Right renal pelvis (tissue), 4 donors: ENCODE measurements at regions not wholly inside any gene's neighbourhood (a gene's known extent, or its start where the extent isn't known, plus 50 kb on each side); places are given as distances from the start of the nearest gene placed in this dataset.
"Not testable (repeated sequence)": the region's sequence is repeated elsewhere in the genome, so short reads cannot be mapped to it uniquely, and the experiment has no call there.

Experiments used
- DNase-seq, 4 donors: peaks; one replicate each; pipeline ENCODE4 v3.0.0-alpha.2; 2013; ENCODE audit warnings: low read depth in 4 of 4, low spot score in 3 of 4, missing footprints in 1 of 4

DNA sequence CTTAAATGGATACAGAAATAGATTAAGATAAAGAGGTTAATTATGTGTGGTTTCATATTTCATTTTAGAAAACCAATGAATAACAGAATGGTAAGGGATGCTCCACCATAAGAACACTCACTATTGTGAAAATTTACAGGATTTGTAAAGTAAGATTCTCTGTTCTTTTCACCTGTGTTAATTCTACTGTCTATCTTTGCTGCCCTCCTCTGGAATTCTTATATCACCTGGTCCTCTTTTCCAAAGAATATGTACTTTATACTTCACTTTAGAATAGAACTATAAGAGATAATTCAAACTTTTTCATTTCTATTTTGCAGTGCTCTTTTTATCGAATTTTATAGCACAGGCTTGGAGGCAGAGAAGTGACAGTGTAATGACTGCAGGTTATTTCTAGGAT is 213.4 kb downstream of the LURAP1L start:
- no peak for DNase-seq

DNA sequence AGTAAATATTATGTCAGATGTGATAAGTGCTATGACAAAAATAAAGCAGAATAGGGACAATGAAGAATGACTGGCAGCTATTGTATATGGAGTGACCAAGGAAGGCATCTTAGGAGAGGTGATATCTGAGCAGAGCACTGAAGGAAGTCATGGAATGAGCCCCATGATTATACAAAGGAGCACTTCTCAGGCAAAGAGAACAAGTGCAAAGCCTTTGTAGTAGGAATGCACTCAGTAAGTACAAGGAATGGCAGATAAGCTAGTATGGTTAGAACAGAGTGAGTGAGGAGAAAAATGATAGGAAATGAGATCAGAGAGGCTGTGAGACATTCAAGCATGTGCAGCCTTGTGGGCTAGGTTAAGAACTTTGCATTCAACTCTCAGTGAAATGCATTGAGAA is 214.8 kb downstream of the LURAP1L start:
- no peak for DNase-seq

DNA sequence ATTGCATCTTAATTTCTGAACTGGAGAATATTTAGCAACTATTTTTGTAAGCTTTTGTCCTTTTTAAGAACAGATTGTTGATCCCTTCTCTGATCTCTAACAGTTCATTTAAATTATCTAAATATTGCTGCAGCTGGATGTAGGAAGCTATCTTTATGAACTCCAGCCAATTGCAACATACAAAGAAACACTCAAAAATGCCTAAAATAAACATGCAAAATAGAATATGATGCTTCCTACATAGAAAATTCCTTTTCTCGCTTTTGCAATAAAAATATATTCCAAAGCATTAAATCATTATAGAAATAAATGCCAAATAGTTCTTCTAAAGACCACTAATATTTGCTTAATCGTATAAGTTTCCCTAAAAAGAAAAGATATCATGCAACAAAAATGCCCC is 218.6 kb downstream of the LURAP1L start:
- no peak for DNase-seq

DNA sequence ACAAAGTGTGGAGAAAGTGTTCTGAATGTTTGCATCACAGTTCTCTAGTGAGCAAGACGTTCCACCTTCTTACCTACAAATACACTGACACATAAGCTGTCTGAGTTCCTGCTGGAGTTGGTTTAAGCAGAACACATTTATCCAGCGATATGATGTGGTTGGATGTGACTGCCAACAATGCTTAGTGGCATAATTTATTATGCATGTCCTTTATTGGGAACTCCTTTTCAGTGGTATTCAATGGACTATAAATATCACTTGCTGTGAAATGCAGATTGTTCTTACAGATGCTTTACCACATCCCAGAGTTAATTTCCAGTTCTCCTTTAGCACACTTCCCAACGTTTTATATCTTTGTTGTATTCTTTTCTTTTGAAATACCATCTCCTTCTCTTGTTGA is 222.2 kb downstream of the LURAP1L start:
- no peak for DNase-seq

DNA sequence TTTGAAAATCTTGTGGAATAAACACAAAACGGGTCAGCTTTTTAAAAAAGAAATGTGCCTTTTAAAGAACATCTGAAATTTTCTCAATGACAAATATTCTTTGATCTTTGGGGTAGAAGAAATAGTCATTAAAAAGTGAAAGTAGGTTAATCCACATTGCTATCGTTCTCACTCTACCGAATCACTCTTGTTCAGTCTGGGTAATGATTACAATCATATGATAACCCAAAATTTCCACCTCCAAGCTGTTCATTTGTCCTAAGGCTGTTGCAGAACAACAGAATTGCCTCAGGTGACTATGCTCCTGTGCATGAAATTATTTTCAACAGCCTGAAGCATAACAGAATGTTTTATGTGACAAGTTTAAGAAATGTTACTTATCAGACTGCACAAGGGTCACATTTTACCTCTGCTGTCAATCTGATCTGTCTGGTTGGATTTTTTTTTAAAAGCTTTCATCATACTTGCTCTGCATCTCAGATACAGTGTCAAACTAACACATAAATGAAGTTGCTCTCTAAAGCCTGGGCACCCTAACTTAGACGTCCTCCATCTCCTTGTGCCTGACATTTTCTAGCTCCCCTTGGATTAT is 227.3 kb downstream of the LURAP1L start:
- no peak for DNase-seq

DNA sequence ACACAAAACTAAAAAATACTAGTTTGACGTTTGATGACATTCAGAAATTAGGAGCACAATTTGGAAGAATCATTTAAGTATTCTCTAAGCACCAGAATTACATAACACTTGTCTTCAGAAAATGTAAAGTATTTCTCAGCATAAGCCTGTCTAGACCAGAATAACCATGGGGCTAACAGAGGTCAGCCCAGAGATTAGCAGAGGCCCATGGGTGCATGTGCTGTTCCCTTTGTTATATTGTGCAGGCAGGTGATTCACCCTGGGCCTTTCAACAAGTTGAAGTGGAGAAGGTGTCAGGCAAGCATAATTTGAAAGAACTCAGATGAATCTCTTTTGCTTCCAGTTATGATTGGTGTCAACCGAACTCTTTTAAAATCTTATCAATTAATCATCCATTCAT is 227.9 kb downstream of the LURAP1L start:
- no peak for DNase-seq

DNA sequence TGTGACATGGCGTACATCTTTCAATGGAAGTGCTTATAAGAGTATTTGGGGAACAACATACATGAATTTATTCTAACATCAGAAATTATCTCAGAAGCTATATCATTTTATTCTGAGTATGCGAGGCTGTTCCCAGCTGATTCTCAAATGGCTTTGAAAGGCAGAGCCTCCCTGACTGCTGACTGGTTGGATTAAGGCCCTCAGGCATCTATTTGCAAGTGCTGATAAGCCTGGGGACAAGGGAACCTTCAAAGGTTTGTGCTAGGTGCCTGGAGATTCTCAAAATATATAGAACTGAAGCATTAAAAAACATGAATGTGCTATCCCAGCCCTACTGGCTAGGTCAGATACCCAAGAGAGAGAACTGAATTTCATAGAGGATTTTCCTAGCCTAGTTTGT is 235.1 kb downstream of the LURAP1L start:
- DNase-seq, result no peak

DNA sequence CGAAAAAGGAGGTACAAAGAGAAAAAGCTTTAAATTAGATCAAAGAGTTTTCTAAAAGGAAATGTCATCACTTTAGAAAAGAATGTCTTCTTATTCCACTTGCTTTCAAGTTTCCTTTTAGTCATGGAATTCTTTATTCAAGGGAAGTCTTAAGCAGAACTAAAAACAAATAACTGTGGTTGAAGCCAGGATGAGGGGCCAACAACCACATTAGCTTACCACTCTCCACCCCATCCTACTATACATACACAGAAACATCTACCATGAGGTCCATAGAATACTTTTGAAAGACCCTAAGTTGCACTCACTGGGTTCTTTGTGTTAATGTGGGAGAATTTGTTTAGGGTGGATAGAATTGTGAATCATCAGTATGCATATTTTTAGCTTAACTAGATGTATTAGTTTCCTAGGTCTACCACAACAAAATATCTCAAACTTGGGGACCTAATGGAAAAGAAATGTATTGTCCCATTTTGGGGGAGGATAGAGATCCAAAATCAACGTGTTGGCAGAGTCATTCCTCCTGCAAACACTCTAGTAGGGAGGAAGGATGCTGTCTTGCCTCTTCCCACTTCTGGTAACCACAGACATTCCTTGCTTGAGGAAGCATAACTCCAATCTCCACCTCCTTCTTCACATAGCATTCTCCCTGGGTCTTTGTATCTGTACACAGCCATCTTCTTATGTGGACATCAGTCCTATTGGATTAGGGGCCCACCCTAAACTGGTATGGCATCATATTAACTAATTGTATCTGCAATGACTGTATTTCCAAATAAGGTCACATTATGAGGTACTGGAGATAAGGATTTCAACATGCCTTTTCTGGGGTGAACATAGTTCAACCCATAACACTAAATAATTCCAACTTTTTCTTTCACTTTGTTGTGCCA is 239.4 kb downstream of the LURAP1L start:
- DNase-seq, result no peak

DNA sequence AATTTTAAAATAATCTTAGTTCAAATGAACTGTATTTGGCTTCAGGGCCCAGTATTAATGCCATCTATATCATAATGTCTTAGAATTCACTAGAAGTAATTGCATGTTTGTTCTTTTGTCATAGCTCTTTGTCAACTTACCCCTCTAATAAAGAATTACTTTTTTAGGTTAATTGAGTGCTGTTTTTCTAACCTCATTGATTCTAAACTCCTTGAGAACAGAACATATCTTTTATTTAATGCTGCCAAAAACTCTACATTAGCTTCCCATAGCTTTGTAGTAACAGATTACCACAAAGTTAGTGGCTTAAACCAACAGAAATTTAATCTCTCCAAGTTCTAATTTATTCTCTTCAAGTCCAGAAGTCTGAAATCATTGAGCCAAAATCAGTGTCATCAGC is 242.4 kb downstream of the LURAP1L start:
- no peak for DNase-seq

DNA sequence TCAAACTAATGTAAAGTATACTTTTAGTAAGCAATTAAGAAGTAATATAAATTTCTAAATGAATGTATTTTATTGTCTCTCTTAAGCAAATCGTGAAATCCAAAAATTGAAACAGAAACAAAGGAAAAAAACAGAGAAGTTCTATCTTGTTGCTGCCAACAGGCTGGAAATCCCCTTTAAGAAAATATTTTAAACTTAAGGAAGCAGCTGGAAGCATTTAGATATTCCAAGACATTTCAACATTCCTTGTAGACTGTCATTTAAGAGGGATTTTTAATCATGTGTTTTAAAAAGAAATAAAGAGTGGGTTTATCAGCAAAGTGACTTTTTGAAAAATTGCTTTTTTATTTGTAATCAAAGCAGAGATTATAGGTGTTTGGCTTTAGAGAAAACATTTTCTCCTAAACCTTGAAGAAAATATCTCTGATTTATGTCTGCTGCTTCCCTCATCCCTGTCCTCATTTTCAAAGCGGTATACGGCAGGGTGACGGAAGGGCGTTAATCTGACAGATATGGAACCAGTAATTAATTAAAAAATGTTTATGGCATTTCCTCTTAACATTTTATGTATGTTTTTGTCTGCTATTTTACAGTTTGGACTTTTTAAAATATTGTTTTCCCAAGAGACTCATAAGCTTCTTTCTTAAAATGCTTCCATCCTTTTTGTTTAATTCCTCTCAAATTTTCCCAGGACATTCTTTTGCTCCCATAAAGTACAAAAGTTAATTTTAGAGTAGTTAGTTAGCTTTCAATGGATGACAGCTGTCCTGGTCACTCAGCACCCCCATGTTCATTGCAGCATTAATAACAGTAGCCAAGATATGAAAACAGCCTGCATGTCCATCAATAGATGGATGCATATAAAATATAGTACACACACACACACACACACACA is 245.6 kb downstream of the LURAP1L start:
- DNase-seq, result peak in 2 of 4 donors; percentile 20 to 34

DNA sequence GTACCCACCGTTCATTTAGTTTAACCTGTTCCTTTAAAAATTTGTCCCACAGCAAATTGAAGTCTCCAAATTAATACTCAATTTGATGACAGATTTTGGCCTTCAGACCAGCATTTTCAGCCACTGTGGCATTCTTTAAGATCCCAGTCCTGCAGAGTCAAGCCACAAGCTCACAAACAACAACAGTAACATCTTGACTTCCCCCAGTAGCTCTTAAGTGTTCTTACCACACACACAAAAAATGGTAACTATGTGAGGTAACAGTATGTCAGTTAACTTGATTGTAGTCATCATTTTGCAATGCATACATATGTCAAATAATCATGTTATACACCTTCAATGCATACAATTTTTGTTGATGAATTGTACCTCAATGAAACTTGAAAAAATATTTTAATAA is 247.9 kb downstream of the LURAP1L start:
- no peak for DNase-seq

DNA sequence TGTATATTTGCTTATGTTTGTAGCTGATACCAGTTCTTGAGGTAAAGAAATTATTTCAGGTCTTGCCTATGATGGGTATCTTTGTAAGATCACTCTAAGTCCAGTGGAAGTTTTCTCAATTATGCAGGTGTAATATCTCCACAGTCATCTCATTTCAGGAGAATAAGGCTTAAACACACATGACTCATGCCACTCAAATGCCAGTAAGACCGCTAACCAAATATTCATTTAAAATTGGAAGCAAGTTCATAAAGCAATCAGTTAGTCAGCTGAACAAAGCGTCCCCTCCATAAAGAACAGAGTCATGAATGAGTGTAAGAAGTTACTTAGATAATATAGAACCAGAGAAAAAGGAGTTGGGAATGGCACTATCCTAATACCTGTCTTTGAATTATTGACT is 248.7 kb downstream of the LURAP1L start:
- no peak for DNase-seq

DNA sequence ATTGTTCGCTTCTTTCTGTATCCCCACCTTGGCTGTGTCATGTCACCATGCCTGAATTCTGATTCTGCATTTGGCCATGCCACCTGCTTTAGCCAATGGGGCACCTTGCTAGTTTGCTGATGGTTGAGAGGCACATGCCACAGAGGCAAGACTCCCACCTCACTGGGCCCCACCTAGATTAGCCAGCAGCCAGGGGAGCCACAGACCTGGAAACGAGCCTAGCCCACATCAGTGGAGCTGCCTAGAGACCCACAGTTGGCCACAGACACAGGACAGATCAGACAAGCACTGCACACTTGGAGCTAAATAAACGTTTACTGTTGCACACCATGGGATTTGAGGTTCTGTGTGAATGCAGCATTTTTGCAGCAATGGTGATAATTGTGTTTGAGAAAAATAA is 252.1 kb downstream of the LURAP1L start:
- DNase-seq, result no peak

DNA sequence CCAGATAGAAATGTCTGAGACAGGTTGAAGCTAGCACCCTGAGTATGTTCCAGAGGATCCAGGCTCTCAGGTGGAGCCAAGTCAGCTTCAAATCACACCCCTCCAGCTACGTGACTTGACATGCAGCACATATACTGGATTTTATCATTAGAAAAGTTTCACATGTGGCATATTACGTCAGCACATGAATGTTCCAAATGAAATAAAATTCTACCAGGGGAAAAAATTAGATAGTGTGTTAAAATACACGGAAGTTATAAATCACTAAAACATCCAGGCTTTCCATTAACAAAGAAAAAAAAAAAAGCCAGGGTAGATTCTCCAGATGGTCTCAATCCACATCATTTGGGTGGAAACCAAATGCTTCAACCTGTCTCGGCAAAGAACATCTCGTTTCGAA is 251.6 kb downstream of the MPDZ start:
- no peak for DNase-seq

DNA sequence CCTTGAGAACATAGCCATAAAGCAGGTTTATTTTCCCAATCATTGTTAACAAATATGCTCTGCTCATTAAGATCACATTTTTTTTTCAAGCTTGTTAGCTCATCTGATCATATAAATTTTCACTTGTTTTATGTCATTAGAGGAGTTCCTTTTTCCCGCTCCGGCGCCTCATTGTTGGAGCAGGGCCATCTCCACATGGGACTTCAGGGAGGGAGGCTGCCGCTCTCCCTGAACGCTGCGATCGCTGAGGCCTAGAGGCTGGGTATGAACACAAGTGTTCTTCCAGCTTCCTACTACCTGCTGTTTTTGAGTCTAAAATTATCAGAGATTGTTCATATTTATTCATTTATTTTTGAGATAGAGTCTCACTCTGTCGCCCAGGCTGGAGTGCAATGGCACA is 246.9 kb downstream of the MPDZ start:
- no peak for DNase-seq

DNA sequence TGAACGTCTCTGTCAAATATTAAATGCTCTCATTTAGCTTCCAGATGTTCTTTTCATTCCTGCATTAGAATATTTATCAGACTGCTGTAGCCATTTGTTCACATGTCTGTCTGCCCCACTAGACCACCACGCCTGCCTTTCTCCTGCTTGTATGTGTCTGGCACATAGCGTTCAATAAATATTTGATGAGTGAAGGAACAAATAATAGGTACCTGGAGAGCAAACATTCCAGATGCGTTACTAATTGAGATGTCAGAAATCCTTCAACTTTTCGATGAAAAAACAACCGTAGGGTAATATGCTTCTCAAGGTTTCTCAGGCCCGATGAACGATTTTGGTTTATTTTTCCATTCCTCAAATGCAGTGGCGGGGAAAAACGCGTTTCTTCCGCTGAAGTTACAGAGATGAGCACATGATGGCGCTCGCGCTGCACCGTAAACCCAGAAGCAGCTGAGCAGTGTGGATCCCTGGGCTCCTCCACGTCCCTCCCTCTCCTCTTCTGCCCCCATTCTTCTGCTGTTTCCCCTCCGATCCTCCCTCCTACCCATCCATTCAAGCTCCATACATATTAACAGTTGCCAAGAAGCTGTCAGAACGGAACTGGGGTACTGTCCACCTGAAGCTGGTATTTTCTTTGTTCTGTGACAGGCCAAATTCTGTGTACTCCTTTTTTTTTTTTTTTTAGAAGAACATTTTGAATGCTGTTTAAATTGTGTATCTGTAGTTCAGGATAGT is 245.4 kb downstream of the MPDZ start:
- peak; percentile 55 to 63 (median 58) for DNase-seq

DNA sequence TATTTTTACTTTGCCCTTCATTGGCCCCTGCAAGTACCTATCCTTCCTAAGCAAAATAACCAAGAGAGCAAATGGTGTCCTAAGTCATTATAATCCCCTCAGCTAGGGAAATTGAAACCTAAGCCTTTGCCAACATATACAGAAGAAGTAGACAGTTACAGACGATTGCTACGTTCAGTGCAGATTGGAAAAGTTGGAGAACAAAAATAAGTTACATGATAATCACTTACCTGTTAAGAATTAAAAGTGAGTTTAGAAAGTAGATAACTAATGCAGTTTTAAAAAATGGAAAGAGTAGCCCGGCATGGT is 244.8 kb downstream of the MPDZ start:
- DNase-seq, result no peak

DNA sequence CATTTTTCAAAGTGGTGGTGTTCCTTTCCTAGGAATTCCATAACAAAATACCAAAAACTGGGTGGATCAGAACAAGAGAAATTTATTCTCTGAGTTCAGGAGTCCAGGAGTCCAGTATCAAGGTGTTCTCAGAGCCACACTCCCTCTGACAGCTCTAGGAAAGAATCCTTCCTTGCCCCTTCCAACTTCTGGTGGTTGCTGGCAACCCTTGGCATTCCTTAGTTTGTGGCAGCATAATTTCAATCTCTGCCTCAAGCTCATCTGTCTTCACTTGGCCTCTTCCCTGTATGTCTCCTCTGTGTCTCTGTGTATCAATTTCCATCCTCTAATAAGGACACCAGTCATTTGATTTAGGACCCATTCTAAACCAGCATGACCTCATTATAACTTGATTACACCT is 243.7 kb downstream of the MPDZ start:
- no peak for DNase-seq

DNA sequence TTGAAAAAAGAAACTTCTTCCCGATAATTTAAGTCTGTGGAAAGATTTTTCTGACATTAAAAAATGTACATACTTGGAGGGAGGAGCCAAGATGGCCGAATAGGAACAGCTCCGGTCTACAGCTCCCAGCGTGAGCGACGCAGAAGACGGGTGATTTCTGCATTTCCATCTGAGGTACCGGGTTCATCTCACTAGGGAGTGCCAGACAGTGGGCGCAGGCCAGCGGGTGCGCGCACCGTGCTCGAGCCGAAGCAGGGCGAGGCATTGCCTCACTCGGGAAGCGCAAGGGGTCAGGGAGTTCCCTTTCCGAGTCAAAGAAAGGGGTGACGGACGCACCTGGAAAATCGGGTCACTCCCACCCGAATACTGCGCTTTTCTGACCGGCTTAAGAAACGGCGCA is 241.7 kb downstream of the MPDZ start:
- DNase-seq, result not testable (repeated sequence)

DNA sequence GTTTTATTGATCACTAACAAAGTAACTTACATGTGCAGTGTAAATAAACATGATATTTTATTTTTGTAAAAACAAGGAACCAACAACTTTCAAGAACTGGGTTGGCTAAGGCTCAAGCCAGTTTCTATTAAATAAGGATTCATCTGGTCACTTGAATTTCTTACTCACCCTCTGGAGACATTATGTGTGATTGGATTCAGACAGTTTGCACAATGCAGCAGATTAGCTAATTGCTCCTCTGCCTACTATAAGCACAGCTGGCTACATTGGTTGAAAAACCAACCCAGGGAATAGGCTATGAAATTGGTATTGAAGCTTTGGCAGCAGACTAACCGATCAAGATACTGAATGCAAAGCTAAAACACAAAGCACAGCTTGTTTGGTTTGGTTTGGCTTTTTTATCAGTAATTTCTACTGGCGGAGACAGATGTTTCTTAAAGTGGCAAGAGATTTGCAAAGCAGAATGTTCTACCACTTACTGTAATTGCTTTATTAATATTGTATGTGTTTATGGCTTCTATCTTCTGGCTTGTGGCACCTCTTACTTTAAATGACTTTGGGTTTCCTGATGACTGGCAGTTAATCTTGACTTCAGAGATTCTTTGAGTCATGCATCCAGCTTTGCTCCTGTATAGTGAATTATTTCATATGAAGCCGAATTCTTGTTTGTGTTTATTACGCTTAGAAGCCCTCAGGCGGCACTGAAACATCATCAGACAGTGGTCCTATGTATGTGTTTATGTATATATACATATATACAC is 231.5 kb downstream of the MPDZ start:
- DNase-seq, result no peak
